HepG2 (cell line): ENCODE measurements at regions not wholly inside any gene's neighbourhood (a gene's known extent, or its start where the extent isn't known, plus 50 kb on each side); places are given as distances from the start of the nearest gene placed in this dataset.

Source experiments
- ATAC-seq: fragments of 200-7000 bp; cut with Tn5 transposase; 3 replicates; pipeline ENCODE4 v1.9.1; 2020; ENCODE audit warnings: mild to moderate bottlenecking, moderate library complexity
- BruUV-seq: library from RNA; stranded (reverse); fragments of 400-500 nt; replicated peaks from 2 replicates; lab custom pipeline; 2021; lab: Mats Ljungman, UMichigan
- CTCF ChIA-PET: fragments of 300-600 bp; formaldehyde crosslinking; extraction: SDS; loops from one replicate; lab custom pipeline; 2021; ENCODE audit warnings: low total read pairs, inconsistent platforms, low intra/inter-chr PET ratio; lab: Yijun Ruan, JAX
- POLR2A ChIA-PET: fragments of 350-600 bp; sonication (Branson Sonifier 250); formaldehyde crosslinking; loops from one replicate; lab custom pipeline; 2020; ENCODE audit warnings: antibody characterized with exemption, inconsistent platforms; lab: Yijun Ruan, JAX
- DNase-seq: peaks from one replicate; pipeline ENCODE4 v3.0.0-alpha.2; 2015; ENCODE audit warnings: low spot score
- FAIRE-seq: peaks from 3 replicates; lab custom pipeline; 2011; peaks lifted over from hg19 to GRCh38; lab: Jason Lieb, UNC
- H2AFZ ChIP-seq: one replicate; pipeline ENCODE4 v1.6.1; 2011; ENCODE audit warnings: low read length, inconsistent platforms
- H3K27ac ChIP-seq: fragments of 300-600 bp; 3 replicates; pipeline ENCODE4 v1.8.0; 2011; ENCODE audit warnings: mixed run types, mild to moderate bottlenecking, mixed read lengths, low read length, inconsistent platforms; ENCODE audit not compliant: insufficient read depth; ENCODE audit errors: extremely low read length
- H3K27me3 ChIP-seq, 2 experiments: fragments of 200-600 bp in 1 of 2; 2 replicates in 1 of 2; 3 replicates in 1 of 2; pipeline versions ENCODE4 v1.6.0 to v1.8.0; 2011; ENCODE audit warnings: low read length in 2 of 2, mild to moderate bottlenecking in 2 of 2, moderate library complexity in 2 of 2, inconsistent platforms in 1 of 2; ENCODE audit not compliant: insufficient read depth in 2 of 2, control insufficient read depth in 1 of 2
- H3K36me3 ChIP-seq, 2 experiments: fragments of 200-600 bp in 1 of 2; replicated peaks in 1 of 2; 2 replicates in 1 of 2; 3 replicates in 1 of 2; pipeline versions ENCODE4 v1.5.1 to v1.8.0; 2011; ENCODE audit warnings: low read length in 2 of 2, inconsistent platforms in 1 of 2; ENCODE audit not compliant: insufficient read depth in 2 of 2, control insufficient read depth in 1 of 2
- H3K4me1 ChIP-seq: 2 replicates; pipeline ENCODE4 v1.5.1; 2012; ENCODE audit warnings: low read length, inconsistent platforms; ENCODE audit not compliant: insufficient read depth
- H3K4me2 ChIP-seq: 2 replicates; pipeline ENCODE4 v1.6.0; 2011; ENCODE audit warnings: low read depth, low read length, inconsistent platforms
- H3K4me3 ChIP-seq, 3 experiments: fragments of 200-600 bp in 1 of 3; sonication (generic), shearing (Covaris generic) in 1 of 3; replicated peaks in 1 of 3; 2 replicates each; pipeline ENCODE4 v1.5.1; 2011 to 2016; ENCODE audit warnings: low read length in 3 of 3, inconsistent platforms in 2 of 3, low read depth in 2 of 3, mild to moderate bottlenecking in 2 of 3, control low read depth in 1 of 3, mixed read lengths in 1 of 3; ENCODE audit not compliant: insufficient read depth in 1 of 3
- H3K79me2 ChIP-seq: one replicate; pipeline ENCODE4 v1.6.1; 2011; ENCODE audit warnings: low read length, inconsistent platforms; ENCODE audit not compliant: insufficient read depth
- H3K9ac ChIP-seq: 2 replicates; pipeline ENCODE4 v1.6.0; 2011; ENCODE audit warnings: mild to moderate bottlenecking, low read depth, low read length, inconsistent platforms; ENCODE audit not compliant: insufficient read depth
- H3K9me3 ChIP-seq: 2 replicates; pipeline ENCODE4 v1.5.1; 2012; ENCODE audit warnings: mild to moderate bottlenecking, low read length
- H4K20me1 ChIP-seq: 2 replicates; pipeline ENCODE4 v1.6.0; 2011; ENCODE audit warnings: inconsistent platforms, mild to moderate bottlenecking, low read length, moderate library complexity; ENCODE audit not compliant: insufficient read depth
- ATAD3A ChIP-seq: sonication (generic); formaldehyde crosslinking; IDR thresholded peaks from 2 replicates; pipeline ENCODE4 v1.4.0; 2020; ENCODE audit warnings: missing genetic modification reagents
- ATF3 ChIP-seq: sonication (generic); formaldehyde crosslinking; IDR thresholded peaks from 2 replicates; pipeline ENCODE4 v1.4.0; 2020; ENCODE audit warnings: missing genetic modification reagents
- ATF7-NPFF ChIP-seq: sonication (generic); formaldehyde crosslinking; IDR thresholded peaks from 2 replicates; pipeline ENCODE4 v1.8.1; 2023; ENCODE audit warnings: mild to moderate bottlenecking, low read depth, missing genetic modification reagents, moderate library complexity
- CHCHD3 ChIP-seq: sonication (generic); formaldehyde crosslinking; IDR thresholded peaks from 2 replicates; pipeline ENCODE4 v1.8.0; 2022; ENCODE audit warnings: mild to moderate bottlenecking, missing genetic modification reagents, moderate library complexity
- CREBL2 ChIP-seq: sonication (generic); formaldehyde crosslinking; IDR thresholded peaks from 2 replicates; pipeline ENCODE4 v1.8.1; 2023; ENCODE audit warnings: missing genetic modification reagents, mild to moderate bottlenecking, borderline replicate concordance
- CSRNP1 ChIP-seq: sonication (generic); formaldehyde crosslinking; IDR thresholded peaks from 2 replicates; pipeline ENCODE4 v1.8.1; 2023; ENCODE audit warnings: mild to moderate bottlenecking, missing genetic modification reagents
- DNMT1 ChIP-seq: sonication (generic); formaldehyde crosslinking; IDR thresholded peaks from 2 replicates; pipeline ENCODE4 v1.5.1; 2020; ENCODE audit warnings: mild to moderate bottlenecking, missing genetic modification reagents
- ISX ChIP-seq: sonication (generic); formaldehyde crosslinking; conservative IDR thresholded peaks from 2 replicates; pipeline ENCODE4 v1.5.0; 2020; ENCODE audit warnings: missing genetic modification reagents
- JUN ChIP-seq: sonication (generic); formaldehyde crosslinking; IDR thresholded peaks from 2 replicates; pipeline ENCODE4 v1.4.0; 2020; ENCODE audit warnings: mild to moderate bottlenecking, missing genetic modification reagents
- SPEN ChIP-seq: sonication (generic); formaldehyde crosslinking; IDR thresholded peaks from 2 replicates; pipeline ENCODE4 v1.5.1; 2020; ENCODE audit warnings: low read depth, mild to moderate bottlenecking, missing genetic modification reagents
- TAF1 ChIP-seq: sonication (generic); formaldehyde crosslinking; IDR thresholded peaks from 2 replicates; pipeline ENCODE4 v1.4.0; 2020; ENCODE audit warnings: missing genetic modification reagents
- TFAP4 ChIP-seq: sonication (generic); IDR thresholded peaks from 2 replicates; pipeline ENCODE4 v1.6.1; 2016; ENCODE audit warnings: low read depth, borderline replicate concordance
- XBP1 ChIP-seq: sonication (generic); formaldehyde crosslinking; IDR thresholded peaks from 2 replicates; pipeline ENCODE4 v1.5.0; 2020; ENCODE audit warnings: missing genetic modification reagents
- ZC3H13 ChIP-seq: sonication (generic); formaldehyde crosslinking; IDR thresholded peaks from 2 replicates; pipeline ENCODE4 v1.8.1; 2023; ENCODE audit warnings: mild to moderate bottlenecking, missing genetic modification reagents, moderate library complexity
- ZFY ChIP-seq: sonication (generic); formaldehyde crosslinking; IDR thresholded peaks from 2 replicates; pipeline ENCODE4 v1.4.0; 2020; ENCODE audit warnings: missing genetic modification reagents
- ZNF160 ChIP-seq: sonication (generic); formaldehyde crosslinking; IDR thresholded peaks from 2 replicates; pipeline ENCODE4 v1.8.0; 2022; ENCODE audit warnings: mild to moderate bottlenecking, inconsistent platforms, missing genetic modification reagents
- ZNF460 ChIP-seq: sonication (generic); formaldehyde crosslinking; IDR thresholded peaks from 2 replicates; pipeline ENCODE4 v1.5.1; 2020; ENCODE audit warnings: missing genetic modification reagents, mild to moderate bottlenecking, borderline replicate concordance
- ZNF784 ChIP-seq: sonication (generic); formaldehyde crosslinking; IDR thresholded peaks from 2 replicates; pipeline ENCODE4 v1.5.1; 2020; ENCODE audit warnings: missing genetic modification reagents, mild to moderate bottlenecking, borderline replicate concordance
- in situ Hi-C: cut with HindIII; loops from 2 replicates; pipeline ENCODE4 v1.10.0; 2017; ENCODE audit warnings: low pct_unique_long_range_greater_than_20kb; ENCODE audit not compliant: extremely low pct_ligation_motif_present
- intact Hi-C: fragments of 100-400 bp; cut with micrococcal nuclease; formaldehyde crosslinking; loops from one replicate; pipeline ENCODE4 v1.10.0; 2022; ENCODE audit not compliant: unreplicated experiment

- TF ChIP-seq ZNF460 (CRISPR knock-in tag) (no peak), ZFY (no peak), CHCHD3 (CRISPR knock-in tag) (no peak), TFAP4 (no peak), TAF1 (CRISPR knock-in tag) (no peak), ISX (no peak), ZNF160 (no peak), ATAD3A (CRISPR knock-in tag) (no peak), SPEN (CRISPR knock-in tag) (no peak), CREBL2 (CRISPR knock-in tag) (no peak), ATF7-NPFF (CRISPR knock-in tag) (no peak), DNMT1 (CRISPR knock-in tag) (no peak), CSRNP1 (no peak), ZC3H13 (CRISPR knock-in tag) (no peak), XBP1 (CRISPR knock-in tag) (no peak), ZNF784 (CRISPR knock-in tag) (no peak), ATF3 (CRISPR knock-in tag) (no peak), JUN (CRISPR knock-in tag) (no peak)
- no peak overlapping the region for H3K27ac ChIP-seq
- intact Hi-C loops (no loop called here), in situ Hi-C loops (no loop called here)
- H3K79me2 ChIP-seq, result no peaks in the 10 kb centered on the region
- H3K36me3 ChIP-seq, result no peaks in the 10 kb centered on the region
- no TSS peak for BruUV-seq
- H3K4me1 ChIP-seq, result no peaks in the 10 kb centered on the region
- H3K4me3 ChIP-seq, result no peak overlapping the region
- ChIA-PET POLR2A (no interaction called here), CTCF (no interaction called here)
- H3K9me3 ChIP-seq, result no peaks in the 10 kb centered on the region
- H3K4me2 ChIP-seq, result no peak overlapping the region
- H4K20me1 ChIP-seq, result no peaks in the 10 kb centered on the region
- no peaks in the 10 kb centered on the region for H3K27me3 ChIP-seq
- no peak for DNase-seq
- no peak for FAIRE-seq
- ATAC-seq, result no peak
- no peak overlapping the region for H3K9ac ChIP-seq
- no peak overlapping the region for H2AFZ ChIP-seq
Measured at GRCh38 chr4:100789991-100790390, 272.2 kb upstream of the EMCN start.
